RPMI7951 (cell line): ENCODE measurements at regions not wholly inside any gene's neighbourhood (a gene's known extent, or its start where the extent isn't known, plus 50 kb on each side); places are given as distances from the start of the nearest gene placed in this dataset.
A peak's percentile ranks its signal among the peaks of the same experiment; 100 is the strongest.

Source experiments
- DNase-seq: peaks from one replicate; pipeline ENCODE4 v3.0.0-alpha.2; 2012; ENCODE audit warnings: low read depth

DNA sequence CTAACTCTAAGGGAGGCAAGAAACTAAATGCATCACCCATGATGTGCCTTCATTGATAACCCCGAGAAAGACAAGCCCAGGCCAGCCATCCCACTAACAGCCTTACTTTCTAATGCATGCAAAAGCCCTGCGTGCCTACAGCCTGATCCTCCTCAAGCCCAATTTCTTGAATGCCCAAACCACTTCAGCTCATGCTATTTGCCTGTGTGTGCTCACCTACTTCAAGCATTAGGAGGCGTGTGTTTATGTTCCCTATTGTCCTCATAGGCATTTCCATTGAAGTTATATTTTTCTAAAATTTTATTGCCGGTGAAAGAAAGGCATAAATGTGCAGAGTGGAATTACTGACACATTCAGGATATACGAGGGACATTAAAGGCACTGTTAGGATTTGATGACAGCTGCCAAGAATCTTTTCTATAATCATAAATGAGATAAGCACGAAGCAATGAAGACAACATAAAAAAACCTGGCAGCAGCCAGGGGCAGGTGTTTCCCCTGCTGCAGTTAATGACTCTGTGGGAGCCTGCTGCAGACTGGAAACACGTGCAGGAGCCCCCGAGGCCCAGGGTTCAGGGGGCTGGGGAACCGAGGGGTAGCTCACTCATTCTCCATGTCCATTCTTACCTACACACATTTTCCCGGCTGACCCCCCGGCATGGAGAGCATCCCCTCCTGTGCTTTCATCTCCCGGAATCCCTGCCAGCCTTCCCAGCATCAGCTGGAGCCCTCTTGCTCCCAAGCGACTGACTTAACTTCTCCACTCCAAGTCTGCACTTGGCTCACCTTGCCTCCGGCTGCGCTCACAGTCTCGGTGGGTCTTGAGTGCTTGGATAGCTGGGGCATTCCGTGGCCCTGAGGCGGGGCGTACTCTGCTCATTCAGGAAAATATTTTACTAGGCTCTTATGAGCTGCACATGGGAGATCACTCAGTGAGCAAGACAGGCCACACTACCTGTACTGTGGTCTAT is 292.3 kb upstream of the SIX2 start:
- no peak for DNase-seq

DNA sequence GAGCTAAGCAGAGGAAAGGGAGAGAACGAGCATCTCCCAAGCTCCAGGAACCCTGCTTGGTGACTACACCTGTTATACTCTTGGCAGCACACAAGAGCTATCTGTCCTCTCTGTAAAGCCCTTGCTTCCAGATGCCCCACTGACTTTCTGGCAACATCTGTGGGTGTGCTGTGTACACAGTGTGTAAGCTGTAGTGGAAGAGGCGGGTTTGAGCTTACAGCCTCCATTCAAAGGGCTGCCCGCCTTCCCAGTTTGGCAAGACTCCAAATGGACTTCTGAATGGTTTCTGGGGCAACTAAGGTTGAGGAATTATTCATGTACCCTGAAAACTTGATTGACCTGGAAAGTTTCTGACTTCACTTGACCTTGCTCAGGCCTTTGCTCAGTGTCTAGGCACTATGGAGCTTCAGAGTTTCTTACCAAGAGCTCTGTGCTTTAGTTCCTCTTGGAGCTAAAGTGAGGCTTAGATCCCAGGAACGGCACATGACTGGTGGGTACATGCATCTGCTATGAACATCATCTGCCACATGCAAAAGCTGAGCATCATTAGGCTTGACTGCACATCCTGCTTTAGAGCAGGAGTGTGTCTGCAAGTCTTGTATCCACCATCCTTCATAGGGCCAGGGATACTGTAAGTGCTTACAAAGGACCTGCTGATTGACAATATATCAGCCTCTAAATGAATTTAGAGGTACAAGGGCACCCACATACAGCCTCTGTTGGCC is 290.9 kb upstream of the SIX2 start:
- no peak for DNase-seq

DNA sequence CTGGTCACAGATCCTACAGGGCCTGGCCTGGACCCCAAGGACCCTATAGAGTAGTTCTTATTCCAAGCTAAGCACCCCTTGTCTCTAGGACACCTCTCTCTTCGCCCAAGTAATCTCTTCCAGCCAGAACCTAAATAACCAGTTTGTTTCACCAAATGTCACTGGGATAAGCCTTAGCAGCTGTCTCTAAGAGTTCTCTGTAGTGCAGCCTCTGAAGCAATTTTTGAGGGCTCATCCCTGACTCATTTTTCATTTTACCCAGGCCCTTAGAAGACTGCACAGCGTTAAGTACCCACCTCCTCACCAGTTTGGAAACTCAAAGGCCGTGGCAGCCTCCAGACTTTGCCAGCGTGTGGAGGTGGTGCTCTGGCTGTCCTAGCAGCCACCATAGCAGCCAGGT is 290.1 kb upstream of the SIX2 start:
- no peak for DNase-seq

DNA sequence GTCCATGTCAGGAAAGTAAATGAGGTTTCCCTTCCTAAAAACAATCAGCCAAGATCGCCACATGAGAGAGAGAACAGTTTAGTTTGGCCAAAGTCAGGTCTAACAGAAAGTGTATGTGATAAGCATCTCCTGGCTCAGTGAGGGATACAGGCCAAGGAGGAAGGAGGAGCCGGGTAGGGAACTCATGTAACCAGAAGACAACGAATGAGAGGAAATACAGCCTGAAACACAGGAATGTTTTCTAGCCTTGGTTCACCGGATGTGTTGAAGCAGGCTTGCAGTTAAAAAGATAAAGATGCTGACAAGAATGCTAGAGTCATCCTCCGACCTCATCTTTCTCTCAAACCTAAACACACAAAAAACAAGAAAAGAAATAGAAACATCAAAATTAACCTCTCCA is 283.9 kb upstream of the SIX2 start:
- peak; percentile 44 for DNase-seq

DNA sequence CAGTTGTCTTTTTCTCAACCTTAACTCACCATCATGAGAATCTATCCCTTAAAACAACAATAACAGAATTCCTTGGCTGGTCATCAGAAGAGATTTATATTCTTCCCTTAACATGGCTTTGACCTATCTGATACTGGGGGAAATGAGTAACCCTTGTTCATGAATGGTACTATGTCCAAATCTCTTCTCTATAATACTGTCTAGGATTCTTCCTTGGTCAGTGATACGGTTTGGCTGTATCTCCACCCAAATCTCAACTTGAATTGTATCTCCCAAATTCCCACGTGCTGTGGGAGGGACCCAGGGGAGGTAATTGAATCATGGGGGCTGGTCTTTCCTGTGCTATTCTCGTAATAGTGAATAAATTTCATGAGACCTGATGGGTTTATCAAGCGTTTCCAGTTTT is 282.0 kb upstream of the SIX2 start:
- no peak for DNase-seq

DNA sequence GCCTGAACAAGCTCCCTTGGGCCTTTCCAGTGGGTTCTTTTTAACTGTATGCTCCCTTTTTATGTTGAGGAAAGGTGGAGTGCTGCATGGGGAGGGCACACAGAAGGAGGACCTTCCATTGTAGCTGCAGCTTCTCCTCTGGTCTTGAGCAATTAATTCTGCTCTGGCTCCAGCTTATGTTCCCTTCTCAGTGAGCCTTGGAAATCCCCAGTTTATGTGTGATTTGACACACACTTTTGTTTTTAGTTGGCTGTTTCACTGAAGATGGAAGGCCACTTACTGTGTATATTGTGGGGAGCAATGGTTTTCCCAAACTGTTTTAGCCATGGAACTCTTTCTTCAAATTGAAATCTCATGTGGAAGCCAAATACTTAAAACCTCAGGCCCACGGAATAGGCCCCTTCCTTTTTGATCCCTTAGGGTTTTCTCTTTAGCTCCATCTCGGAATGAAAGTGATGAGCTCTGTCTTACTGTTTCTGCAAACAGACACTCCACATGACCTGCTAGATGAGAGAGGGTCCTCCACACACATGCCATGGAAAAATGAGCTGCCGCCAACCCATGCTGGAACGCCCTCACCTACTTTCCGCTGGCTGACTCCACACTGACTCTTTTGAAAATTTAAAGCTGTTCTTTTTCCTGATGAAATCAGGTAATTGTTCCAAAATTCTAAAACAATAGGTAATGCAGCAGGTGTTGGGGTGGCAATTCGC is 280.9 kb upstream of the SIX2 start:
- no peak for DNase-seq

DNA sequence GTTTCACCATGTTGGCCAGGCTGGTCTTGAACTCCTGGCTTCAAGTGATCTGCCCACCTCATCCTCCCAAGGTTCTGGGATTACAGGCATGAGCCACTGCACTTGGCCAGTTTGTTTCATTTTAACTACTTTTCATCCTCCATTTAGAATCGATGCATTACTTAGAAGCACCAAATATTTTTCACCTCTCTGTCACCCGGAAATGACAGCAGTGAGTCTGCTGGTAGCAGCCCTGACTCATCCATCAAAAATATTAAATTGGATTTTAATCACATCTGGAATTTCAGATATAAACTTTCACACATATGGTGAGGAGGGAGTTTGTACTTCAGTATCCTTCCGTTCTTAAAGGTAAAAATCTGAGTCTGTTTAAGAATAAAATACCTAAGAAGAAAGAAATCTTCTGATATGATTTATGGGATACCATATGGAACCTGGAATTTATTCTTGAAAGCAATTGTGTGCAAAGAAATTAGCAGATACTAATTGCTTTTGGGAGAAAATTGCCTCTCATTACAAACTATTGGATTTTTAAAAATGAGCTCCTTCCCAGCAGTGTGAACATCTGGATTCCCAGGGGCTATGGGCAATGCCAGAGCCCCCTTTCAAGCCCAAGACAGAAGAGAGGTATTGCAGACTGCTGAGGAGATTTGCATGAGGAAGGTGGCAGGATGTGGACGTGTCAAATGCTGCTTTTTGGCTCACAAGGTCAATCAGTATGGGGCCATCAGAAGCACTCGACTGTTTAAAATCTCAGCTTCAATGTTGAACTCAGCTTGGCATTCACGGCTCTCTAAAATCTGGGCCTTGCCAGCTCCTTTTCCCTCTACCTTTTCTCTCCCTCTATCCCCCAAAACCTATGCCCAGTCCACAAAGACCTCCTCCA is 279.5 kb upstream of the SIX2 start:
- peak; percentile 32 for DNase-seq

DNA sequence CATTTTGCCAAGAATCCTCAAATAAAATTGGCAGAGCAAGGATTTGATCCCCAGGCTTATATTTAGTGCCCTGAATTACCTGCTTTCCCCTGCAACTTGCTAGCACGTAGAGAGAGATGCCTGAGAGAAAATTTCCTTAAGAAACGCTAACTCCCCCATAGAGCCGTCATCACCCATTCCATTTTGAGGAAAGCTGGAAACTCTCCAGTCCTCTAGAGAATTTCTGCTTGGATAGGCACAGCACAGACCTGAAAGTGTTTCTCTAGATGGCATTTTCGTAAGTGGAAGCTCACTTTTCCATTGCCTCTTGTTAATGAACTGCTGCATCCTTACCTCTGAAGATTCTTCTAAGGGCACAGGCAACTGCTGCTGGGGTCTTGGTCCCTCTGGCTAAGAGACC is 277.8 kb upstream of the SIX2 start:
- DNase-seq: no peak

DNA sequence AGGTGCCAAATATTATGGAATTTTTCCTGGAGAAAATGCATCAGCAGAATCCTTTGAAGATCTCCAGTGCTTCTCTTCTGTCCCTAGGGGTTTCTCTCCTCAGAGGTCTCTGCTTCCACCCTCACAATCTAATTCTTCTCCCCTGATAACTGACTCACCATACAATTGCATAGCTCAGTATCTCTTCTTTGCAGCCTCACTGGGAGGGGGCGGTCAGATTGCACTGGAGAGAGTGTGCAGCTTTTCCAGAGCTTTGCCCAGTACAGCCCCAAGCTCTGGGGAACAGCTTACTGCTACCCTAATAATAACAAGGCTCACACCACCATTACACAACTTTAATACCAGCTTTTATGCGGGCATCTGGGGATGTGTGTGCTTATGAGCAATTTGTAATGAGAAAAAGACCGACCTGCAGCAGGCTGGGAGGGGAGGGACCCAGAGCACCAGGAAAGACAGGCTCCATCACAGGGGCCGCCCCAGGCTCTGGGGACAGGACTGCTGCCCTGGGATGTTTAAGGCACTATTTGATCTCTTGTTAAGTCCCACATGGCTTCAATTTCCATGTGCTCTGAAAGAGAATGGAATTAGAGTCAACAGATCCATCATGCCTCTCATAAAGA is 276.6 kb upstream of the SIX2 start:
- no peak for DNase-seq

DNA sequence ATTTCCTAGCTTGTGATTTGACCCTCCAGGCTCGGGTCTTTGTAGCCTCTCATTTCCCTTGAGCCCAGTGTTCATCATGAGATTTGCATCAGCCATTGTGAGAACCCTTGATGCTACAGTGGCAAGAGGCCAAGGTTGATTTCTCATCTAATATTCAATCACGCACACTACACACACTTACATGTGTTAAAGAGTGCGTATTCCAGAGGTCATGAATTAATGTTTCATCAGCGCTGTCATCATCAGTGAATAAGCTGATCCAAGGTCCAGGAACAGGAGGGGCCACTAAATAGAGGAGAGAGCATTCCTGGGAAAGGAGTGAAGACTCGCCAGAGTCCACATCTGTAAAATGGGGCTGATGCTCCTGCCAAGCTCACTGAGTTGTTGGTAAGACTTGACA is 276.1 kb upstream of the SIX2 start:
- no peak for DNase-seq

DNA sequence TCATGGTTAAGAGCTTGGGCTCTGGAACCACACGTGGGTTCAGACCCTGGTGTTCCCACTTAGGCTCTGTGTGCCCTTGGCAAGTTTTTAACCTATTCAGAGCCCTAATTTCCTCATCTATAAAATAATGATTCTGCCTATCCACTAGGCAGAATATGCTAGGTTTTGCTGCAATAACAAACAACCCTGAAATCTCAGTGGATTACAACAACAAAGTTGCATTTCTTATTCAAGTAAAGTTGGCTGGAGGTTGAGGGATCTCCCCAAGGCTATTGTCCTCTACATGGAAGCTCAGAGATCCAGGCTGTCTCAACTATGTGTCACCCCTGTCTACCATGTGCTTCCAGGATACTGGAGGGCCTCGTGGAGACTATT is 275.4 kb upstream of the SIX2 start:
- no peak for DNase-seq

DNA sequence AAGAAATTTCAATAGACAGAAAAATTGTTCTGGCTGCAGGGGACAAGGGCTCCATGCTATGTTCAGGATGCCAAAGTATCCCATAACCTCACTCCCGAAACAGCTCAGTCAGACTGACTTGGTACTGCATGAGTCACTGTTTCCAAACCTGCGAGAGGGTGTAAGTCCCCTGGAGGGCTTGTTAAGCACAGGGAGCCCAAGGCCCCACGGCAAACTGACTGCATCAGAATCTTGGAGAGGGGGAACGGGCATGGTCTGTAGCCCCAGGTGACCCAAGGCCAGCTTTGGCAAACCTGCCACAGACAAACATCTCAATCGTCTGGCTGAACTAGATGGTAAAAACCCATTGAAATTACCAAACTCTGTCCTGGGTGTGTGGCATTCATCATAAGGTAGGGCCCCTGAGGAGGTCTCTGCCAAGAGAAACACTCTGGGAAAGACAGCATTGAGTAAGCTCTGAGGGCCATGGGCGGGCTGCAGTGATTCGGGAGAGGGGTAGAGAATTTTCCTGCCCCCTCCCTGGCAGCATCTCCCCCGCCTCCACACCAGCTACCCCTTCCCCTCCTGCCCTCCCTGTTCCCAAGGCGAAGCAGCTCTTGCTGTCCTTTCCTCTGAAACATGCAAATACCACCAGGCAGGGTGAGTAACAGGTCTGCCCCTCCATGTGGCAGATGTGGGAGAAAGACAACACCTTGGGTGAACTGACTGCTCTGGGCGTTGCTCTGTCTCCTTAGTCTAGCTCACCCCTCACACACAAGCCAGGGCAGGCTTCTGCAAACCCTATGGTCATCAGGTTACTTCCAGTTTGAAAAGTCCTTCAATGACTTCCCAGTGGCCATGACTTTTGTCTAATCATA is 274.7 kb upstream of the SIX2 start:
- peak; percentile 89 for DNase-seq

DNA sequence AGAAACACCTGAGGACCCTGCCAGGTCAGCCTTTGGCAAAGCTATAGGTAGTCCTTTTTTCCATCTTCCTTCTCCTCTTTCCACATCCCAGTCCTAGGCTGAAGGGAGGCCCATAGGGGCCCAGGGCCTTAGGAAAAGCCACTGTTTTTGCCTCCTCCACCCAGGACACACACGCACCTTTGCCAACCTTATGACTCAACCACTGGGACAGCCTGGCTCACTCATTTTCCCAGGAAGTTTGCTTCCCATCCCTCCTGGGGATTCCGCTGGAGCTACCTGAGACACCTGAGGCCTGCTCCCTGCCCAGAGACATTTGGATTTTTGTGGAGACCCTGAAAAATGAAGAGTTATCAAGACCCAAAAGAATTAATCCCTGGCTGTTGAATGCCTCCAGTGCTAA is 273.4 kb upstream of the SIX2 start:
- DNase-seq: no peak

DNA sequence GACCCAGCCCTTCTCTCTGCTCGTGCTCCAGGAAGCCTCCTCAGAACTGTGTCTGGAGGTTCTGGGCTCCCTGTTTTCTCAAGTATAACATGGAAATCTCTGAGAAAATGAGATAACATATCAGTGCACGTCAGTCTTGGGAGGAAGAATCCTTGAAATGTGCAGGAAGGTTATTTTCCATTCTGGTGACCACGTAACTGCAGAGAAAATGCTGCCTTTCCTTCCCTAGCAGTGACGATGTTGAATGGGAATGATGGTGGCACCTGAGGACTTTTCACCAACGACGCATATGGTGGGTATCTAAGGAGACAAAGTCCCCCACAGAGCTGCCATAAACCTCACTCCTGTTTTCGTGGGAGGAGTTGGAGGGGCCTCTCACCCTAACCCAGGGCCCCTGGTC is 272.1 kb upstream of the SIX2 start:
- no peak for DNase-seq

DNA sequence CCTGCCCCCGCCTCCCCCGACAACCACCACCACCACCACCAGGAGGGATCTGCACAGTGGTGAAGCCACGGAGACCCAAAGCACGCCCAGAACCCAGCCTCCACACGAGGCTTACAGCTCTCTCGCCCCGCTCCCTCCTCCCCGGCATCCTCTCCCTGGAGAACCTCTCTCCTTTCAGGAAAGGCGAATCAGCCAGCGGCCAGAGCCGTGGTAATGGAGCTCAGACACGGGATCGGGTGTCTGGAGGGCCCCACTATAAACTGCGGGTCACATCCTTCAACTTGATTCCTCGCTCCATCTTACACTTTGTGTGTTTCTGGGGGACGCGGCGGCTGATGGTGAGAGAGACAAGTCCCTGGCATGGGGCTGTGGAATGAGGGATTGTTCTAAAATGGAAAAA is 271.5 kb upstream of the SIX2 start:
- no peak for DNase-seq

DNA sequence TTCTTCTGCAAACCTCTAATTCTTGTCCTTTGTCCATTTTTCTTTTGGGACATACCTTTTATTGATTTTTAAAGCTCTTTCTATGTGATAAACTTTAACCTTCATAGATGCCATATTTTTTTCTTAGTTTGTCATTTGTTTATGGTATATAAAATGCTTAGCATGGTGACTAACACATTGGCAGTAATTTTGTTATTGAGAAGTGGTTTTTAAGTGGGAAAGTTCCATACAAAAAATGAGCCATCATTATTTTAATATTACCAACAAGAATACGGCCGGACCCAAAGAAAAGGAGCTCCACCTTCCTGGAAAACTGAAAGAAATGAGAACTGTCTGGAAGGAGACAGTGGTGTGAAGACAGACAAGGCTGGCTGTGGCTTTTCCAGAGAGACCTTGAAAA is 270.1 kb upstream of the SIX2 start:
- no peak for DNase-seq

DNA sequence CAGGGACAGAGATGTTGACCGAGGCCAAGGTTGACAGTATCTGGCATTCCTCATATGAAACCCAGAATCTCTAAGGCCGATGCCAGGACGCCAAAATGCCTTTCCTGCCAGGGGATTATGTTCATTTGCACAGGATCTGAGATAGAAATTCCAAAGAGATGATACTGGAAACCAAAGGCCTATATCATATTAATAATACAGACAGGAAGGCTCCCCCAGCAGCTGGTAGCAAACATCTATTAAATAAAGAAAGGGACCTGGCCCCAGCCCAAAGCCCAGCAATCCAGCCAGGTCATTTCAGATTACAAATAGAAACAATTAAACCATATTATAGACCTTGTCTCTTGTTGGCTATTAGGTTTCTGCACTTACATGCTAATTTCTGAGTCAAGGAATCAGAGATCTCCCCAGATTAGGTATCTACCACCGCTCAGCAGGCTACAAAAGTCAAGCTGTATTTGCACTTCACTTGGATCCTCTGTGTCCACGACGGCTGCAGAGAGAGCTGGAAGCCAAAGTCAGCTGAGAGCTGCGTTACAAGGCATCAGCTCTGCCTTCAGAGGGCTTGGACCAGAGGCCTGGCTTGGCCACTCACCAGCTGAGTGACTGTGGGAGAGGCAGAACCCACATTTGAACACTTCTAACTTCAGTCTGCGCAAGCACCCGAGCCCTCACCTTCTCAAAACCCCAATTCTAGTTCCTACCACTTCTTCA is 269.3 kb upstream of the SIX2 start:
- DNase-seq: no peak

DNA sequence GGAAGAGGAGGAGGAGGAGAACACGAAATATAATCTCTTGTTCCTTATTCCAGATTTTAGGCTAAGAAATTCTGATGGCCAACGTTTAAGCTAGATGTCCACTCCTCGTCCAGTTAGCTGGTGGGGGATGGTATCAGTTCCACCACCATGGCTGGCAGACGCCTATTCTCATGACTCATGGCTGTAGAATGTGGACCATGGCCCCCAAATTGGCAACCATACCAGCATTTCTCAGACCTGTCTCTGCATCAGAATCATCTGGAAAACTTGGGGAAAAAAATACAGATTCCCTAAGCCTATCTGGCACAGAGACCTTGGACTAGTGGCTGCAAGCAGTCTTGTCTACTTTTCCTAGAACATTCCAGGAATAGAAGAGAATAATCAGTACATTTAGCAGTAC is 267.7 kb upstream of the SIX2 start:
- peak; percentile 80 for DNase-seq

DNA sequence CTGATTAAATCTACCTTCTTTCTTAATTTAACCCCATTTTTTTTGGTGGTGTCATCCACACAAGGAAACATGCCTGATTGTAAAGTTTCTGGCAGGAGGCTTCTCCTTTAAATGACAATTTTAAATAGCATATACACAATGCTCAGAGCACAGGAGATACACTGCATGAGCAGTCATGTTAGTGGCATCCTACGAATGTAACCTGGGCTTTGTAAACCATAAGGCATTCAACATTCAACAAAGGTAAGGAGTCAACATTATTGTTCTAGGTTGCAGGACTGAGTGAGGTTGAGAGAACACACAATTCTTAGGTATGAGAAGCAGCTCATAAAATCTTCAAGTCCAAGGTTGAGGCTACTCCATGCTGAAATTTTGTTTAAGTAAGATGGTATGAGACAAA is 266.6 kb upstream of the SIX2 start:
- no peak for DNase-seq
